ACHN (cell line): ENCODE measurements at regions not wholly inside any gene's neighbourhood (a gene's known extent, or its start where the extent isn't known, plus 50 kb on each side); places are given as distances from the start of the nearest gene placed in this dataset.
A peak's percentile ranks its signal among the peaks of the same experiment; 100 is the strongest.
"Not testable (repeated sequence)": the region's sequence is repeated elsewhere in the genome, so short reads cannot be mapped to it uniquely, and the experiment has no call there.

ENCODE experiments used
- DNase-seq: peaks from one replicate; pipeline ENCODE4 v3.0.0-alpha.2; 2015
- in situ Hi-C: cut with HindIII; loops from 2 replicates; pipeline ENCODE4 v1.10.0; 2017; ENCODE audit warnings: low sequenced_read_pairs, low pct_ligation_motif_present, low pct_unique_long_range_greater_than_20kb

DNA sequence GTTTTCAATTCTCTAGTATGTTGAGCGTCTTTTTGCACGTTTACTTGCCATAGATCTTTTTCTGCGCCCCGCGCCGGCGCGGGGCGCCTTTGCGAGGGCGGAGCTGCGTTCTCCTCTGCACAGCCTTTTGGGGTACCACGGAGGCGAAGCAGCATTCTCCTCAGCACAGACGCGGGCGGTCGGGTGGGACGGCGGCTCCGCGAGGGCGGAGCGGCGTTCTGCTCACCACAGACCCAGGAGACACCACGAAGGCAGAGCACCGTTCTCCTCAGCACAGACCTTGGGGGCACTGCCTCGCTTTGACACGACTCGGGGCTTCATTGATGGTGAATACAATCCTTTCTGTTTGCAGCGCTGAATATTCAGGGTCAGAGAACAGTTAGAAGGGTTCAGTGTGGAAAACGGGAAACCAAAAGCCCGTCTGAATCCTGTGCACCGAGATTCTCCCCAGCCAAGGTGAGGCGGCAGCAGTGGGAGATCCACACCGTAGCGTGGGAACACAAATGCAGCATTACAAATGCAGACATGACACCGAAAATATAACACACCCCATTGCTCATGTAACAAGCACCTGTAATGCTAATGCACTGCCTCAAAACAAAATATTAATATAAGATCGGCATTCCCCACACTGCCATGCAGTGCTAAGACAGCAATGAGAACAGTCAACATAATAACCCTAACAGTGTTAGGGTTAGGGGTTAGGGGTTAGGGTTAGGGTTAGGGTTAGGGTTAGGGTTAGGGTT lies 190.7 kb upstream of the VIPR2 start:
- in situ Hi-C loops, result not testable (repeated sequence)

DNA sequence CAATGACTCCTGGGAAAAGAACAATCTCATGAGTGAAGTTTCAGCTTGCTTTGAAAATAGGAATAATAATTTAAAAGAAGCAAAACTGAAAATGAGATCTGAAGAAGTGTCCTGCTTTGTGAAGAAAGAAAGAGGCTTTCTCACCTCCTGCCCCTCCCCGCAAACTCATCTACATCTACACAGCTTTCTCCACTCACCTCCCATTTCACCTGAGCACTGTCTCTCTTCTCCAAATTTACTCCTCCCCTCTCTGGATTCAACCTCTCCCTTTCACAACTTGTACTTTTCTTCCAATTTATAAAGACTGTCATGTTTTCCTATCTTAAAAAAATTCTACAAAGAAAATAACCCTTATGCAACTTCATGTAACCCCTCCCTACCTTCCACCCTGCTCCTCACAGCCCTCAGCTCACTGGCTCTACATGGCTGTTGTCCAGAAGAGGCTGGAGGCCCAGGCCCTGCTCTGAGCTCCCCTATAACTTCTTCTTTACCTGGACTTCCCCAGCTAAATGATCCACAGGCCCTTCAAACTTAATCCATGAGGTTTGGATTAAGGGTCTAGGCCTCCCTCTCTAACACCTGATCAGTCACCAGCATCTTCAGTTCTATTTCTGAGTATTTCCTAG lies 188.3 kb upstream of the VIPR2 start:
- in situ Hi-C loops, DNase-seq: not testable (repeated sequence)

More for the DNA sequence above, 190.7 kb upstream of the VIPR2 start:
- DNase-seq, result peak; percentile 19

DNA sequence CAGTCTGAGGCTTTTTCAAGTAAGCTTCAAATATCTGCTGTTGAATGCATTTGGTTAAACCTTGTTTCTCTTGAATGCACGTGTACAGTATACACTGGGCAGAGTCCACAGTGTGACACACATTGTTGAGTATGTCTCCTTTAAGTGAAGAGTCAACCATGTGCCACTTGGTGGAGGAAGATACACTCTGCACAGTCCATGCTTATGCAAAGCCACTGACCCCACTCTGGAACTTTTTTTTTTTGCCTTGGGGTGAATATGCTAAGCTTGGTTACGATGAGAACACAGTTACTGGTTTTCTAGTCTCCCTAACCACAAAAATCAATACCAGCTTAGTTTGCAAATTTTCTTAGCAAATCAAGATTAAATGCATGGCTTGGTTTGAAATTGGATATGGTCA lies 186.8 kb upstream of the VIPR2 start:
- no peak for DNase-seq
- in situ Hi-C loops, result no loop called here

DNA sequence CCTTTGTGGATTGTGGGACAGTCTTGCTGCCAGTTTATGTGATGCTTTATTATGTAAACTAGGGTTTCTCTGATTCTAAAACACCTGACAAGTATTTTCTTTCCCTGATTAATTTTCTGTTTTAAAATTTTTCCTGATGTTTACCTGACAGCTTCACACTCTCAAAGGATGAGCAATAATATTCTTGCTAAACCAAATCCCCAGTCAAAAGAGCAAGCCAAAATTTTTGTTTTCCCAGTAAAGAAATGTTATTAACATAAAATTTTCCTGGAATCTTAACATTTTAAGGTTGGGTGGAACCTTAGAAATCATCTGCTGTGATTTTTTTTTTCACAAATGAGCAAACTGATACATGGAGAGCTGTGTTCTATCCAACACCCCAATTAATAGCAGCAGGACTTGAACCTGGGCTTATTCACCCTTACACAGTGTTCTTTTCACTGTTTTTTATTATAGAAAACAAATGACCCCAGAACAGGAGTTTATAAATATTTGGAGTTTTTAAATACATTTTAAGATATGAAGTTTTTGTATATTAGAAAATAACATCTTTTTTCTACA lies 185.2 kb upstream of the VIPR2 start:
- no peak for DNase-seq
- in situ Hi-C loops, result no loop called here

DNA sequence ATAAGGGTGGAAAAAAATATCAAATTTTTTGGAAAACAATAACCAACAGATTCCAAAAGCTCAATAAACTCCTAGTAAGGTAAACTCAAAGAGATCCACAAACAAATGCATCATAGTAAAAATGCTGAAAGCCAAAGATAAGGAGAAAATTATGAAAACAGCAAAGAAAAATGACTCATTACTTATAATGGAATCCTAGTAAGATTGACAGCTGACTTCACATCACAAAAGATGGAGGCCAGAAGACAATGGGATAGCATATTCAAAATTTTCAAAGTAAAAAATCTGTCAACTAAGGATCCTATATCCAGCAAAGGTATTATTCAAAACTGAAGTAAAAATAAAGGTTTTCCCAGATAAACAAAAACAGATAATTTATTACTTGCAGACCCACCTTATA lies 183.4 kb upstream of the VIPR2 start:
- DNase-seq, result no peak
- in situ Hi-C loops, result no loop called here

DNA sequence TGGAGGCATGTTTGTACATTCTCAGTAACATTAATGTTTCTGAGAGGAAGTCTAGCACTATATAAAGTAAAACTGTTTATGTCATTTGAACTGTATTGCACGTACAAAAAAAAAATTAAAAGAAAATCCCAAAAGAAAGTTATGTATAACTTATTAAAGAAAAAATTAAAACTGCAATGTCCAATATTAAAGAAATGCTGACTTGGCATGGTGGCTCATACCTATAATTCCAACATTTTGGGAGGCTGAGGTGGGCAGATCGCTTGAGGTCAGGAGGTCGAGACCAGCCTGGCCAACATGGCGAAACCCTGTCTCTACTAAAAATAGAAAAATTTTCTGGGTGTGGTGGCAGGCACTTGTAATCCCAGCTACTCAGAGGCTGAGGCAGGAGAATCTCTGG lies 178.7 kb upstream of the VIPR2 start:
- in situ Hi-C loops, result no loop called here
- DNase-seq, result no peak

DNA sequence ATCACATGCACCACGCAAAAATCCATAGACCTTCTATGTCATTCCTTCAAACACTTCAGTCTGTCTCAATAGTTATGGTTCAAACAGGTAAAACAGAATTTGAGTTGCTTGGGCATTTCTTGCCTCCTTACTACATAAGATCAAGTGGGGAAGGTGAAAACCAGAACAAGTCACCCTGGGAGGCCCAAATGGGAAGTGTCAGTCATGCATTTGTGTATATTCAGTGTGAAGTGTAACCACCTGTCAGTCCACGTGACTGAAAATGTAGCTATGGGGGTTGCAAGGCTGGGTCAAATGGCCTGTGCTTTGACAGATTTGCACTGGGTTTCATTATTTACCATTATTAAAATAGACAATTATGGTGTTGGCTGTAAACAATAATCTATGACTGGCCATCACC lies 176.6 kb upstream of the VIPR2 start:
- no peak for DNase-seq
- in situ Hi-C loops, result no loop called here

DNA sequence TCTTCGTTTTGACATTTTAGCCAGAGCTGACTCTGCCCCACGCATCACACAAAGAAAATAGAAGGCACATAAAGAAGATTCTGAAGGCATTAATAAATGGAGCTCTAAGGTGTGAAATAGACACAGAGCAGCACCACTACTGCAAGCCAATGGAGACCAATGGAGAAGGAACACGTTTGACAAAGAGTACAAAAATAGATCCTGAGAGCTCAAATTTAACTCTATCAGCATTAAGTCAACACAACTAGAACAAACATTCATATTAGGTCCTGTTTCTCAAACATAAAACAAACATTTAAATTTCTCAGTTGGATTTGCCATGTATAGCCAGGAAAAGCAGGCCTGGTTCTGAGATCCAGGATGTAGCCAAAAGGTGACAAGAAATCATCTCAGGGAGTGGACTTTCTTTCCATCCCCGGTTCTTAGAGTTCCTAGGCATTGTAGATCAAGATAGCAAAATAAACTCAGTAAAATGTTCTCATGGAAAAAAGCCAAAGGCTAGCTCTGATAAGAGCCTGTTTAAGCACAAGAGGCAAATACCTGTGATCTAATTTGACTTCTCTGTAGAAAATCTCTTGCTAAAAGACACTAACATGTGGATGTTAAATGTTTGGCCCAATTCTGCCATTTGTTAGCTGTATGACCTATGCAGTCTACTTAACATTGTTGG lies 174.2 kb upstream of the VIPR2 start:
- no peak for DNase-seq
- in situ Hi-C loops, result no loop called here

DNA sequence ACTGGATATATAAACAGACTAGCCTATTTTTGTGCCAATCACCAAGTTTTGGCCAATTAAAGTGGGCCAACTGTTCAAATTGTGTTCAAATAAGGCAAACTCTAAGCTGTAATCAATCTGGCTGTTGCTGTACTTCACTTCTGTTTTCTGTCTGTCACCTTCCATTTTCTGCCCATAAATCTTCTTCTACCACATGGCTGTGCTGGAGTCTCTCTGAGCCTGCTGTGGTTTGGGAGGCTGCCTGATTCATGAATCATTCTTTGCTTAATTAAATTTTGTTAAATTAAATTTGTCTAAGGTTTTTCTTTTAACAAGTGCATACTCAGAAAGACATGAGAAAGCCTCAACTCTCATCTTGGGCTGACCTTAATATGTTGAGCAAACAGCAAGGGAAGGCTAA lies 172.6 kb upstream of the VIPR2 start:
- in situ Hi-C loops, result no loop called here

DNA sequence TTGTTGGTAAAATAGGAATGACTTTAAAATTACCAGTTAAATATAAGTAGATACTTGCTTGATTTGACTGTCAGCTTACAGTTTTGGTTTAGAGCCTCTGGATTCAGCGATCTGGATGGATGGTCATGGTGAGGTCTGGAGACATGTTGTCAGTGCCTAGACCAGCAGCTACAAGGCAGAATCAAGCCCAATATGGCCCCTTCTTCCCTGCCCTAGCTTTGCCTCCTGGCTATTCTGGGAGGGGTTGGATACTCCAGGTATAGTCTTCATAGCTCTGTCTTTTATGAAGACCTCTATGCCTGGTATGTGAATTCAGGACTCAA lies 166.5 kb upstream of the VIPR2 start:
- DNase-seq, result no peak
- in situ Hi-C loops, result no loop called here

More for the DNA sequence above, 172.6 kb upstream of the VIPR2 start:
- no peak for DNase-seq

DNA sequence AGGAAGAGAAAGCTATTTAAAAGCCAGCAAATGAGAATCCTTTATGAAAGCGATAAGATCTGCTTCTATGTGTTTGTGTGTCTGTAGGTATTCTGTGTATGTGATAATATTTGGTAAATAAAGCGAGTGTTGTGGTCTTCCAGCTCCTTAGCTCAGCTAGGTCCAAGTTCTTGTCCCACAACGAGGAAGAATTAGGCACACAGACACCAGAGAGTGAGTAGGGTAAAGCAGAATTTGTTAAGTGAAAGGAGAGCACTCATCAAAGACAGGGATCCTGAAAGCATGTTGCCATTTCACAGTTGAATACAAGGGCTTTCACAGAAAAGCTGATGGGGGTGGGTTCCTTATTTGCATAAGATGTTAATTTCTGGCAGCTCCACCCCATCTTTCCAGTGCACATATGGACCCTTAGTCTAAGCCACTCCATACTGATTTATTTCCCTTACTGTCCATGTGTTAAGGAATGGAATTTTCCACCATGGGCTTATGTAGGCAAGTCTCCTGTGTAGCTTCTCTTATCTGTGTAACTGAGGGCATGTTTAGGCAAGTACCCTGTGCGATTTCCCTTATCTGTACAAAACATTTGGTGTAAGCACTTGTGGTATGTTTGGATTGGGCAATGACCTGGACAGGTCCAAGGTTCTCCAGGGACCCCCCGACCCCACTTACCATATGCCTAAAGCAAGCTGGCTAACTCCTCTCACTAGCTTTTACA lies 165.9 kb upstream of the VIPR2 start:
- in situ Hi-C loops, result no loop called here
- DNase-seq, result no peak

DNA sequence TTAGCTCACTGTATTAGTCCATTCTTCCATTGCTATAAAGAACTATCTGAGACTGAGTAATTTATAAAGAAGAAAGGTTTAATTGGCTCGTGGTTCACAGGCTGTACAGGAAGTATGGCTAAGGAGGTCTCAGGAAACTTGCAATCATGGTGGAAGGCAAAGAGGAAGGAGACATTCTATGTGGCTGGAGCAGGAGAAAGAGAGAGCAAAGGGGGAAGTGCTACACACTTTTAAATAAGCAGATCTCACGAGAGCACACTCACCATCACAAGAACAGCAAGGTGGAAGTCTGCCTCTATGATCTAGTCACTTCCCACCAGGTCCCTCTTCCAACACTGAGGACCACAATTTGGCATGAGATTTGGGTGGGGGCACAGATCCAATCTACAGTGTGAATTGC lies 164.5 kb upstream of the VIPR2 start:
- in situ Hi-C loops, DNase-seq: not testable (repeated sequence)

DNA sequence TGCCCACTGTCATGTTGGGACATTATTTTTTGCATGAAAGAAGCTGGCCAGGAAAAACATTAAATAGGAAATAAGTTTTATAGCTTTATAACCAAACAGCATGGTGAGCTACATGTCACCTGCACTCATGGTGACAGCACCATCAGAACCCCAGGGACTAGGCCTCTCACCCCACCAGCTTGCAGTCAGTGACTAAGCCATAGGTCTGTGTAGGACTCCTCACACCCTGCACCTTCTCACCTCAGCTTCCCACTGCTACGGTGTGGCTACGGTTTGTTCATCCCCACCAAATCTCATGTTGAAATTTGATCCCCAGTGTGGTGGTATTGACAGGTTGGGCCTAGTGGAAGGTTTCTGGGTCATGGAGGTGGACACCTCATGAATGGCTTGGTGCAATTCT lies 161.3 kb upstream of the VIPR2 start:
- in situ Hi-C loops, result no loop called here
- no peak for DNase-seq

DNA sequence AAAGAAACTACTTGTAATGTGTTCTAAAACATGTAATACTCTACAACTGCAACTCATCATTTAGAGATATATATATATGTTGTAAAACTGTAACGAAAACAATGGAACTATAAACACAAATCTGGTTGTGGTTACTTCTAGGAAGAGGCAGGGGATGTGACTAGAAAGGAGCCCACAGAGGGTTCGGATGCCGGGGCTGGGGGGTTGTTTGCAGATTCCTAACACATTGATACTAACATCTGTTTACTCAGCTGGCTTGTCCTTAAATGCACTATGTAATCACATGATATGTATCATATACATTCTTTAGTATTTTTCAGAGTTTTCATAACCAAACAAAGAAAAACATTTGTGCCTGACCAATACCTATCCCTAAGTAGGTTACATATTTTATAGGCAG lies 160.5 kb upstream of the VIPR2 start:
- in situ Hi-C loops, DNase-seq: not testable (repeated sequence)

DNA sequence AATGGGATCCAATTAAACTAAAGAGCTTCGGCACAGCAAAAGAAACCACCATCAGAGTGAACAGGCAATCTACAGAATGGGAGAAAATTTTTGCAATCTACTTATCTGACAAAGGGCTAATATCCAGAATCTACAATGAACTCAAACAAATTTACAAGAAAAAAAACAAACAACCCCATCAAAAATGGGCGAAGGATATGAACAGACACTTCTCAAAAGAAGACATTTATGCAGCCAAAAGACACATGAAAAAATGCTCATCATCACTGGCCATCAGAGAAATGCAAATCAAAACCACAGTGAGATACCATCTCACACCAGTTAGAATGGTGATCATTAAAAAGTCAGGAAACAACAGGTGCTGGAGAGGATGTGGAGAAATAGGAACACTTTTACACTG lies 158.8 kb upstream of the VIPR2 start:
- DNase-seq, in situ Hi-C loops: not testable (repeated sequence)

DNA sequence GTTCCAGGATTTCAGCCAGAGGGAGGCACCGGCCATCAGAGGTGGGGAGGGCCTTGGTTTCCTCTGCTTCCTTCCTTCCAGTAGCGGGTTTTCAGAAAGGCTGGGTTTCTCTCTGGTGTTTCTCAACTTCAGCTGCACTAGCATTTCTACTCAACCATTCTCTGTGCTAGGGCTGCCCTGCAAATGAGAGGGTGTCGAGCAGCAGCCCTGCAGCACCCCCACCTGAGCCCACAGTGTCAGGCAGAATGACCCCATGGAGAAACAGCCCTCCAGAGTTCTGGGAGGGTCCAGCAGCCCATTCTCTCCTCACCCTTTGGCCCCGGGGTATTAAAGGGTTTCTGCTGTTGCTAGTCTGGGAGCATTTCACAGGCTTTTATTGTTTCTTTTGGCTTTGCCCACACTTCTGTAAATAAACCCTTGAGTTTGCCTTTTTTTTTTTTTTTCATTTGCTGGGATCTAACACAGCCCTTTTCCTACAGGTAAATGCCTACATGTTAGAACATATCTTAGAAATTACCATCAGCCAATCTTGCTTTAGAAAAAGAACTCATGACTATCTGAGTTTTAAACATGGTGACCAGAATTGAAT lies 151.5 kb upstream of the VIPR2 start:
- in situ Hi-C loops, result no loop called here
- no peak for DNase-seq

DNA sequence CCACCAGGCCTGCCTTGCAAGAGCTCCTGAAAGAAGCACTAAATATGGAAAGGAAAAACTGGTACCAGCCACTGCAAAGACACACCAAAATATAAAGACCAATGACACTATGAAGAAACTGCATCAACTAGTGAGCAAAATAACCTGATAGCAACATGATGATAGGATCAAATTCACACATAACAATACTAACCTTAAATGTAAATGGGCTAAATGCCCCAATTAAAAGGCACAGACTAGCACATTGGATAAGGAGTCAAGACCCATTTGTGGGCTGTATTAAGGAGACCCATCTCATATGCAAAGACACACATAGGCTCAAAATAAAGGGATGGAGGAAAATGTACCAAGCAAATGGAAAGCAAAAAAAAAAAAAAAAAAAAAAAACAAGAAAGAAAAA lies 141.8 kb upstream of the VIPR2 start:
- DNase-seq, result not testable (repeated sequence)

DNA sequence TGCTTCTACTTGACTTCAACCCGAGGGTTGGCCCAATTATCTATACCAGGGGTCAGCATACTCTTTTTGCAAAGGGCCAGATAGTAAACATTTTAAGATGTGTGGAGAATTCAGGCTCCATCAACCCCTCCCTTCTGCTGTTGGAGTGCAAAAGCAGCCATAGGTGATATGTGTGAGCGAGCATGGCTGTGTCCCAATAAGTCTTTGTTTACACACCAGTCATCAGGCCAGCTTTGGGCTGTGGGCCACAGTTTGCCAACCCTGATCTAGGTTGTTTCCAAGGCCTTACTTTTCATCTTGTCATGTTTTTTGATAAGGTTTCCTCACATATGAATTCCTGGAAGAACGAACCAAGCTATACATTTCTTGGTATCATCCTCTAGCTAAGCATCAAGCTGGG lies 136.9 kb upstream of the VIPR2 start:
- DNase-seq, result no peak
- in situ Hi-C loops, result no loop called here

More for the DNA sequence above, 141.8 kb upstream of the VIPR2 start:
- in situ Hi-C loops, result not testable (repeated sequence)

DNA sequence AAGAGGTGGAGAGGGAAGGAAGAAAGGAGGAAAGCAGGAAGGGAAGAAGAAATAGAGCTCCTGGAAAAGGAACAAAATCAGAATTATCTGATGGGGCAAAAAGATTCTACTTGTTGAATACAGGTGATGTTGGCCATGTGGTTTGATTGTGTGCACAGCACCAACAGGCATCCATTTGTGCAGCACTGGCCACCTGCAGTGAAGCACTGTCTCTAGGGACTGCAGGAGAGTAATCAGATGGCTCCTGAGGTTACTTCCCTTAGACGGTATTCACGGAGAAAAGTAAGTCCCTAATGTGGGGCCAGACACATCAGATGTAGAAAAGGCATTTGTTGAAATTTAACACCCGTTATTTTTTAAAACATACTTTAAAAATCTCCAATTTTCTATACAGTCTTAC lies 135.3 kb upstream of the VIPR2 start:
- in situ Hi-C loops, result no loop called here
- no peak for DNase-seq
